Kidney (tissue), 13 donors: ENCODE measurements at regions not wholly inside any gene's neighbourhood (a gene's known extent, or its start where the extent isn't known, plus 50 kb on each side); places are given as distances from the start of the nearest gene placed in this dataset.

Experiments used
- DNase-seq, 5 donors: peaks; one replicate each; pipeline ENCODE4 v3.0.0-alpha.2; 2013 to 2020
- FAIRE-seq: peaks from 2 replicates; lab custom pipeline; 2012; peaks lifted over from hg19 to GRCh38; lab: Jason Lieb, UNC
- H3K27ac ChIP-seq, 2 donors: one replicate each; pipeline ENCODE4 v1.7.0; 2013; ENCODE audit warnings: low read depth in 2 of 2, low read length in 2 of 2, inconsistent platforms in 1 of 2
- H3K27me3 ChIP-seq: one replicate; pipeline ENCODE4 v1.7.1; 2013; ENCODE audit warnings: low read length, inconsistent platforms; ENCODE audit not compliant: control insufficient read depth, insufficient read depth
- H3K36me3 ChIP-seq, 3 donors: one replicate each; pipeline versions ENCODE4 v1.7.0 to v1.7.1; 2013; ENCODE audit warnings: low read length in 3 of 3, control low read depth in 1 of 3, inconsistent platforms in 1 of 3; ENCODE audit not compliant: insufficient read depth in 3 of 3, control insufficient read depth in 2 of 3
- H3K4me1 ChIP-seq, 3 donors: one replicate each; pipeline versions ENCODE4 v1.7.0 to v1.7.1; 2013; ENCODE audit warnings: low read length in 3 of 3, inconsistent platforms in 1 of 3, low read depth in 1 of 3; ENCODE audit not compliant: control insufficient read depth in 2 of 3, insufficient read depth in 2 of 3
- H3K4me3 ChIP-seq, 3 donors: one replicate each; pipeline versions ENCODE4 v1.7.0 to v1.8.1; 2013; ENCODE audit warnings: low read length in 3 of 3, control low read depth in 1 of 3, inconsistent platforms in 1 of 3
- H3K9ac ChIP-seq, 3 donors: one replicate each; pipeline versions ENCODE4 v1.7.0 to v1.7.1; 2013; ENCODE audit warnings: low read length in 3 of 3, control low read depth in 1 of 3, inconsistent platforms in 1 of 3
- H3K9me3 ChIP-seq, 3 donors: one replicate each; pipeline versions ENCODE4 v1.7.0 to v1.7.1; 2013; ENCODE audit warnings: low read length in 3 of 3, control low read depth in 1 of 3, inconsistent platforms in 1 of 3; ENCODE audit not compliant: control insufficient read depth in 2 of 3, insufficient read depth in 1 of 3
- intact Hi-C: fragments of 100-400 bp; cut with DNase I; formaldehyde crosslinking; loops from one replicate; pipeline ENCODE4 v1.11.1; 2022
- TF ChIP-seq, protein P1 (sequence below): IDR thresholded peaks from 3 replicates; pipeline ENCODE4 v1.5.1; 2012; ENCODE audit warnings: mild to moderate bottlenecking, moderate library complexity, borderline replicate concordance; ENCODE audit not compliant: insufficient read depth; ENCODE audit errors: extremely low read depth
- donor health status: control.
- donor health status: control.
- donor health status: control.
- donor health status: control.
- donor health status: control.
- donor health status: DM: yes; HTN: yes; CAD: no.
- donor health status: Normal renal cell carcinoma (clear cell type).

DNA sequence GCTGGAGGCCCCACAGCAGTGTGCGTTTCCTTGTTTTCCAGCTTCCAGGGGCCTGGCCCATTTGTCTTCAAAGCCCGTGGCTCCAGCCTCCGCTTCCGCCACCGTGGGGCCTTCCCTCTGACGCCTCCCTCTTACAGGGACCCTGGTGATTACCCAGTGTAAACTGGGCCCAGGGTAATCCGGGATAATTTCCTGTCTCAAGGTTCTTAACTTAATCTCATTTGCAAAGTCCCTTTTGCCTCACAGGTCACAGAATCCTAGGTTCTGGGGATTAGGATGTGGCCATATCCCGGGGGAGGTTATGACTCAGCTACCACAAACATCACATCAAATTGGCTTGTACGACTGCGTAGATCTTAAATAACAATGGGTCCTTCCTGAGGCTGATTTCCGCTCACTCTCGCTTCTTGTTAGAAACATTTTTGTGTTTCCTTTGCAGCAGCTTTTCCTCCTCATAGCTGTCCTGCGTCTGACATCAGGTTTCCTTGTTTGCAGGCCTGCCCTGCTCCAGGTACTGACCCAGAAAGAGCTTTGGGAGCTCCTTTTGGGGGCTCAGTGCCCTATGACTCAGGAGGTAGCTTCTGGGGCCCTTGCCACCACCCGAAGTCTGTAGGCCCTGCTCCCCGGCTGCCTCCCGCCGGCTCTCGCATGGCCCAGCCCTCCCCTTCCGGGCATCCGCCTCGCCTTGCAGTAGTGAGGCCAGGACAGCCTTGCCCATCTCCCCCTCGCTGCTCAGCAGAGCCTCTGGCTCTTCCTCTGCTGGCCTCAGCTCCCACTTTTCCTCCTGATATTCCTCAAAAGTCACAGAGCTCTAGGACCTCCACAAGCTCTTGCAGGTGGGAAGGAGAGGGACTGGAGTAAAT is 100.5 kb downstream of the ERMARD start:
- intact Hi-C loops = no loop called here
- Histone ChIP-seq H3K27ac (no peak overlapping the region), H3K9me3 (no peaks in the 10 kb centered on the region), H3K9ac (no peak overlapping the region), H3K4me1 (no peaks in the 10 kb centered on the region), H3K27me3 (no peaks in the 10 kb centered on the region), H3K36me3 (no peaks in the 10 kb centered on the region), H3K4me3 (no peak overlapping the region)
- DNase-seq (peak in 2 of 5 donors; percentile 18 to 59), FAIRE-seq (no peak)
- TF ChIP-seq, protein P1, sequence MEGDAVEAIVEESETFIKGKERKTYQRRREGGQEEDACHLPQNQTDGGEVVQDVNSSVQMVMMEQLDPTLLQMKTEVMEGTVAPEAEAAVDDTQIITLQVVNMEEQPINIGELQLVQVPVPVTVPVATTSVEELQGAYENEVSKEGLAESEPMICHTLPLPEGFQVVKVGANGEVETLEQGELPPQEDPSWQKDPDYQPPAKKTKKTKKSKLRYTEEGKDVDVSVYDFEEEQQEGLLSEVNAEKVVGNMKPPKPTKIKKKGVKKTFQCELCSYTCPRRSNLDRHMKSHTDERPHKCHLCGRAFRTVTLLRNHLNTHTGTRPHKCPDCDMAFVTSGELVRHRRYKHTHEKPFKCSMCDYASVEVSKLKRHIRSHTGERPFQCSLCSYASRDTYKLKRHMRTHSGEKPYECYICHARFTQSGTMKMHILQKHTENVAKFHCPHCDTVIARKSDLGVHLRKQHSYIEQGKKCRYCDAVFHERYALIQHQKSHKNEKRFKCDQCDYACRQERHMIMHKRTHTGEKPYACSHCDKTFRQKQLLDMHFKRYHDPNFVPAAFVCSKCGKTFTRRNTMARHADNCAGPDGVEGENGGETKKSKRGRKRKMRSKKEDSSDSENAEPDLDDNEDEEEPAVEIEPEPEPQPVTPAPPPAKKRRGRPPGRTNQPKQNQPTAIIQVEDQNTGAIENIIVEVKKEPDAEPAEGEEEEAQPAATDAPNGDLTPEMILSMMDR = no peak

DNA sequence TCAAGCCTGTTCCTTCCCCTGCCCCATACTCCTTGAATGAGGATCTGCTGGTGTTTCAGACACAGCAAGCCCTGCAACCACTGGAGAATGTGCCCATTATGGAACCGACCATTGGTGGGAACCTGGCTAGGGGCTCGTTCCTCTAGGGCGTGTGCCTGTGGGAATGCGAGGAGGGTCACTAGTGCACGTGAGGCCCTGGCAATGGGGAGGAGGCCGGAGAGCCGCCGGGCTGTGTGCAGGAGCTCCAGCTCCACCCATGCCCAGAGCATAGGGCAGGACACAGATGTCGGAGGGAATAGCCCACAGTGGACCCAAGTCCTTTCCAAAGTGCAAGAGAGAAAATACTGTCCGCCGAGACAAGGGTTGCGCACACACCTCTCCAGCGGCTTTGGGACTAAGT is 99.3 kb downstream of the ERMARD start:
- FAIRE-seq (no peak), DNase-seq (peak in 1 of 5 donors; percentile 9)
- H3K4me1 ChIP-seq = no peaks in the 10 kb centered on the region
- H3K4me3 ChIP-seq = no peak overlapping the region
- intact Hi-C loops = no loop called here
- H3K9ac ChIP-seq = no peak overlapping the region
- H3K27me3 ChIP-seq = no peaks in the 10 kb centered on the region
- H3K9me3 ChIP-seq = no peaks in the 10 kb centered on the region
- H3K36me3 ChIP-seq = no peaks in the 10 kb centered on the region
- no peak overlapping the region for H3K27ac ChIP-seq
- TF ChIP-seq, protein P1 = no peak

DNA sequence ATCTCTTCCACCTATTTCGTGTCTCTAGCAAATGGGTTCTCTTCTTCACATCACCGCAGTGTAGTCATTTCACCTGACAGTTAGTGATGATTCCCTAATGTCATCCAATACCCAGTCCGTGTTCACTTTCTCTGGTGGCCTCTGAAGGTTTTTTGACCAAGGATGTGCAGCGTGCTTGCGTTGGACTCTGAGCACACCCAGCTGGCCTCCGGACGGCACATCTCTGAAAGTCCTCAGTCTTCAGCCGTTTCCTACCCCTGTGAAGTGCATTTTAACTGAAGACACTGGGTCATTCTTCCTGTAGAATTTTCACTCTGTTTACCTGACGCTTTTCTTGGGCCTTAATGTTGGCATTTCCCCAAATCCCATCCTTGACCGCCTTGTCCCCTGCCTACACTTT is 98.7 kb downstream of the ERMARD start:
- intact Hi-C loops = no loop called here
- FAIRE-seq (no peak), DNase-seq (peak in 1 of 5 donors; percentile 5)
- H3K9me3 ChIP-seq = no peaks in the 10 kb centered on the region
- no peaks in the 10 kb centered on the region for H3K36me3 ChIP-seq
- TF ChIP-seq, protein P1 = no peak
- H3K4me3 ChIP-seq = no peak overlapping the region
- H3K27me3 ChIP-seq = no peaks in the 10 kb centered on the region
- H3K4me1 ChIP-seq = no peaks in the 10 kb centered on the region
- no peak overlapping the region for H3K9ac ChIP-seq
- H3K27ac ChIP-seq = no peak overlapping the region
